ENCODE measurements at regions not wholly inside any gene's neighbourhood (a gene's known extent, or its start where the extent isn't known, plus 50 kb on each side); places are given as distances from the start of the nearest gene placed in this dataset.

DNA sequence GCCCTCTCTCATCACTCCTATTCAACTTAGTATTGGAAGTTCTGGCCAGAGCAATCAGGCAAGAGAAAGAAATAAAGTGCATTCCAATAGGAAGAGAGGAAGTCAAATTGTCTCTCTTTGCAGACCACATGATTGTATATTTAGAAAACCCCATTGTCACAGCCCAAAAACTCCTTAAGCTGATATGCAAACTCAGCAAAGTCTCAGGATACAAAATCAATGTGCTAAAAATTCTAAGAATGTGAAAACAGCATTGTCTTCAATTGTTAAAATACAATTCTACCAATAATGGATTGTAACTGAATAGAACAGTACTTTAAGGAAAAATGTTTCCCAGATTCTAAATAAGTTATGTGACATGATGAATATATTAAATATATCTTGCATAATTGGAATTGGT lies 2269.2 kb upstream of the PCDH20 start:
- Histone ChIP-seq H3K27me3 (ENCODE audit: control insufficient read depth in 2 of 2, insufficient read depth in 2 of 2, low read length in 2 of 2) (no peaks in the 10 kb centered on the region), H2AFZ (ENCODE audit: low read depth, low read length) (no peak overlapping the region), H3K9ac (replicated peaks; ENCODE audit: extremely low read depth, insufficient read depth, low read length) (no peak overlapping the region), H3K79me2 (ENCODE audit: control insufficient read depth, insufficient read depth, low read length) (no peaks in the 10 kb centered on the region), H3K4me3 (replicated peaks in 1 of 3; ENCODE audit: insufficient read depth in 1 of 3, low read depth in 1 of 3, low read length in 3 of 3) (no peak overlapping the region), H3K4me1 (ENCODE audit: control insufficient read depth, extremely low read depth, insufficient read depth, low read length) (no peaks in the 10 kb centered on the region), H3K9me1 (replicated peaks; ENCODE audit: control insufficient read depth, extremely low read depth, insufficient read depth, low read length) (no peaks in the 10 kb centered on the region), H4K20me1 (replicated peaks; ENCODE audit: control insufficient read depth, extremely low read depth, insufficient read depth, low read length) (no peaks in the 10 kb centered on the region), H3K36me3 (ENCODE audit: control insufficient read depth in 2 of 2, extremely low read depth in 1 of 2, insufficient read depth in 2 of 2, low read length in 2 of 2) (no peaks in the 10 kb centered on the region), H3K4me2 (ENCODE audit: insufficient read depth, low read length) (no peak overlapping the region), H3K9me3 (replicated peaks; ENCODE audit: control insufficient read depth, insufficient read depth, low read length) (no peaks in the 10 kb centered on the region), H3K27ac (ENCODE audit: insufficient read depth, low read depth, low read length) (no peak overlapping the region)
- POLR2A ChIA-PET: no interaction called here
- dilution Hi-C loops (cut with MboI; ENCODE audit: extremely low pct_ligation_motif_present, low sequenced_read_pairs) (no loop called here), intact Hi-C loops (cut with micrococcal nuclease) (no loop called here)
- DNase-seq (ENCODE audit: low read depth, low spot score) (no peak), FAIRE-seq (no peak)
- no TSS peak for BruUV-seq (replicated peaks)
- TF ChIP-seq MAX (IDR thresholded peaks at IDR 0.05; ENCODE audit: insufficient read depth, insufficient read length): no peak
- no peak for TF ChIP-seq EZH2 (IDR thresholded peaks at IDR 0.05; ENCODE audit: borderline replicate concordance, low read depth, low read length, severe bottlenecking)
- TF ChIP-seq GATA2 (IDR thresholded peaks at IDR 0.05; ENCODE audit: insufficient read depth, insufficient read length, low read depth, low read length): no peak
- TF ChIP-seq POLR2AphosphoS5 (IDR thresholded peaks at IDR 0.05; ENCODE audit: insufficient read depth, low read depth, low read length): no peak
- TF ChIP-seq POLR2A (IDR thresholded peaks at IDR 0.05; ENCODE audit: low read depth, low read length): no peak
- TF ChIP-seq FOS (IDR thresholded peaks at IDR 0.05; ENCODE audit: borderline replicate concordance, insufficient read depth, low read length): no peak
- TF ChIP-seq, protein P1, sequence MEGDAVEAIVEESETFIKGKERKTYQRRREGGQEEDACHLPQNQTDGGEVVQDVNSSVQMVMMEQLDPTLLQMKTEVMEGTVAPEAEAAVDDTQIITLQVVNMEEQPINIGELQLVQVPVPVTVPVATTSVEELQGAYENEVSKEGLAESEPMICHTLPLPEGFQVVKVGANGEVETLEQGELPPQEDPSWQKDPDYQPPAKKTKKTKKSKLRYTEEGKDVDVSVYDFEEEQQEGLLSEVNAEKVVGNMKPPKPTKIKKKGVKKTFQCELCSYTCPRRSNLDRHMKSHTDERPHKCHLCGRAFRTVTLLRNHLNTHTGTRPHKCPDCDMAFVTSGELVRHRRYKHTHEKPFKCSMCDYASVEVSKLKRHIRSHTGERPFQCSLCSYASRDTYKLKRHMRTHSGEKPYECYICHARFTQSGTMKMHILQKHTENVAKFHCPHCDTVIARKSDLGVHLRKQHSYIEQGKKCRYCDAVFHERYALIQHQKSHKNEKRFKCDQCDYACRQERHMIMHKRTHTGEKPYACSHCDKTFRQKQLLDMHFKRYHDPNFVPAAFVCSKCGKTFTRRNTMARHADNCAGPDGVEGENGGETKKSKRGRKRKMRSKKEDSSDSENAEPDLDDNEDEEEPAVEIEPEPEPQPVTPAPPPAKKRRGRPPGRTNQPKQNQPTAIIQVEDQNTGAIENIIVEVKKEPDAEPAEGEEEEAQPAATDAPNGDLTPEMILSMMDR (IDR thresholded peaks at IDR 0.05; ENCODE audit: extremely low read depth in 1 of 2, insufficient read depth in 1 of 2, low read depth in 1 of 2, low read length in 2 of 2): no peak
- no peak for TF ChIP-seq MYC (IDR thresholded peaks at IDR 0.05; ENCODE audit: low read depth, low read length)
- TF ChIP-seq JUN (IDR thresholded peaks at IDR 0.05; ENCODE audit: borderline replicate concordance, insufficient read depth, insufficient read length, low read depth): no peak
- CTCF ChIA-PET: interaction anchor here (0.6 kb wide), 1 partner anchor 21 kb away, joined by 3 read pairs; no protein-coding TSS in a partner anchor

Measured in endothelial cell of umbilical vein (primary cell).